ENCODE measurements at regions not wholly inside any gene's neighbourhood (a gene's known extent, or its start where the extent isn't known, plus 50 kb on each side); places are given as distances from the start of the nearest gene placed in this dataset.

GRCh38 chr7:13115855-13116254 is 428.4 kb downstream of the ARL4A start:
- no peaks in the 10 kb centered on the region for H3K9me1 ChIP-seq (replicated peaks; ENCODE audit: control insufficient read depth, extremely low read depth, insufficient read depth, low read length)
- no peaks in the 10 kb centered on the region for H4K20me1 ChIP-seq (replicated peaks; ENCODE audit: control insufficient read depth, extremely low read depth, insufficient read depth, low read length)
- no peak overlapping the region for H3K4me3 ChIP-seq (replicated peaks in 1 of 3; ENCODE audit: insufficient read depth in 1 of 3, low read depth in 1 of 3, low read length in 3 of 3)
- DNase-seq (ENCODE audit: low read depth, low spot score): no peak
- H3K27ac ChIP-seq (ENCODE audit: insufficient read depth, low read depth, low read length): no peak overlapping the region
- no peak overlapping the region for H2AFZ ChIP-seq (ENCODE audit: low read depth, low read length)
- no peak for FAIRE-seq
- no peak for TF ChIP-seq MYC (IDR thresholded peaks at IDR 0.05; ENCODE audit: low read depth, low read length)
- no peak for TF ChIP-seq EZH2 (IDR thresholded peaks at IDR 0.05; ENCODE audit: borderline replicate concordance, low read depth, low read length, severe bottlenecking)
- no peak for TF ChIP-seq JUN (IDR thresholded peaks at IDR 0.05; ENCODE audit: borderline replicate concordance, insufficient read depth, insufficient read length, low read depth)
- no peak for TF ChIP-seq FOS (IDR thresholded peaks at IDR 0.05; ENCODE audit: borderline replicate concordance, insufficient read depth, low read length)
- TF ChIP-seq POLR2A (IDR thresholded peaks at IDR 0.05; ENCODE audit: low read depth, low read length): no peak
- TF ChIP-seq GATA2 (IDR thresholded peaks at IDR 0.05; ENCODE audit: insufficient read depth, insufficient read length, low read depth, low read length): no peak
- TF ChIP-seq, protein P1, sequence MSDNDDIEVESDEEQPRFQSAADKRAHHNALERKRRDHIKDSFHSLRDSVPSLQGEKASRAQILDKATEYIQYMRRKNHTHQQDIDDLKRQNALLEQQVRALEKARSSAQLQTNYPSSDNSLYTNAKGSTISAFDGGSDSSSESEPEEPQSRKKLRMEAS (IDR thresholded peaks at IDR 0.05; ENCODE audit: insufficient read depth, insufficient read length): no peak
- no peak for TF ChIP-seq POLR2AphosphoS5 (IDR thresholded peaks at IDR 0.05; ENCODE audit: insufficient read depth, low read depth, low read length)
- TF ChIP-seq, protein P2, sequence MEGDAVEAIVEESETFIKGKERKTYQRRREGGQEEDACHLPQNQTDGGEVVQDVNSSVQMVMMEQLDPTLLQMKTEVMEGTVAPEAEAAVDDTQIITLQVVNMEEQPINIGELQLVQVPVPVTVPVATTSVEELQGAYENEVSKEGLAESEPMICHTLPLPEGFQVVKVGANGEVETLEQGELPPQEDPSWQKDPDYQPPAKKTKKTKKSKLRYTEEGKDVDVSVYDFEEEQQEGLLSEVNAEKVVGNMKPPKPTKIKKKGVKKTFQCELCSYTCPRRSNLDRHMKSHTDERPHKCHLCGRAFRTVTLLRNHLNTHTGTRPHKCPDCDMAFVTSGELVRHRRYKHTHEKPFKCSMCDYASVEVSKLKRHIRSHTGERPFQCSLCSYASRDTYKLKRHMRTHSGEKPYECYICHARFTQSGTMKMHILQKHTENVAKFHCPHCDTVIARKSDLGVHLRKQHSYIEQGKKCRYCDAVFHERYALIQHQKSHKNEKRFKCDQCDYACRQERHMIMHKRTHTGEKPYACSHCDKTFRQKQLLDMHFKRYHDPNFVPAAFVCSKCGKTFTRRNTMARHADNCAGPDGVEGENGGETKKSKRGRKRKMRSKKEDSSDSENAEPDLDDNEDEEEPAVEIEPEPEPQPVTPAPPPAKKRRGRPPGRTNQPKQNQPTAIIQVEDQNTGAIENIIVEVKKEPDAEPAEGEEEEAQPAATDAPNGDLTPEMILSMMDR (IDR thresholded peaks at IDR 0.05; ENCODE audit: extremely low read depth in 1 of 2, insufficient read depth in 1 of 2, low read depth in 1 of 2, low read length in 2 of 2): no peak
- no TSS peak for BruUV-seq (replicated peaks)
- ChIA-PET CTCF (interaction anchor here (0.6 to 5.5 kb wide), 14 partner anchors 10 to 1576 kb away, joined by 3 to 219 read pairs (median 5); partner anchors contain the start of gene ARL4A), POLR2A (interaction anchor here (1.2 kb wide), 1 partner anchor 429 kb away, joined by 4 read pairs; the partner anchor contains the start of gene ARL4A)
- no peak overlapping the region for H3K4me2 ChIP-seq (ENCODE audit: insufficient read depth, low read length)
- no peaks in the 10 kb centered on the region for H3K27me3 ChIP-seq (ENCODE audit: control insufficient read depth in 2 of 2, insufficient read depth in 2 of 2, low read length in 2 of 2)
- intact Hi-C loops (cut with micrococcal nuclease): loop anchor here (5.0 to 10.0 kb wide), 6 partner anchors 89 to 589 kb away; no protein-coding TSS in a partner anchor
- H3K4me1 ChIP-seq (ENCODE audit: control insufficient read depth, extremely low read depth, insufficient read depth, low read length): no peaks in the 10 kb centered on the region
- dilution Hi-C loops (cut with MboI; ENCODE audit: extremely low pct_ligation_motif_present, low sequenced_read_pairs): no loop called here
- no peaks in the 10 kb centered on the region for H3K79me2 ChIP-seq (ENCODE audit: control insufficient read depth, insufficient read depth, low read length)
- no peaks in the 10 kb centered on the region for H3K36me3 ChIP-seq (ENCODE audit: control insufficient read depth in 2 of 2, extremely low read depth in 1 of 2, insufficient read depth in 2 of 2, low read length in 2 of 2)
- H3K9ac ChIP-seq (replicated peaks; ENCODE audit: extremely low read depth, insufficient read depth, low read length): no peak overlapping the region
- no peaks in the 10 kb centered on the region for H3K9me3 ChIP-seq (replicated peaks; ENCODE audit: control insufficient read depth, insufficient read depth, low read length)

Data from endothelial cell of umbilical vein (primary cell).